ENCODE measurements at regions not wholly inside any gene's neighbourhood (a gene's known extent, or its start where the extent isn't known, plus 50 kb on each side); places are given as distances from the start of the nearest gene placed in this dataset.

- no peaks in the 10 kb centered on the region for H3K36me3 Mint-ChIP-seq (ENCODE audit: low read depth)
- intact Hi-C loops (cut with micrococcal nuclease), result no loop called here
- no peak overlapping the region for H3K27ac Mint-ChIP-seq
- H3K4me1 Mint-ChIP-seq (ENCODE audit: low read depth), result no peaks in the 10 kb centered on the region
- no peaks in the 10 kb centered on the region for H3K9me3 Mint-ChIP-seq
- no peak overlapping the region for H3K4me3 Mint-ChIP-seq
- no peaks in the 10 kb centered on the region for H3K27me3 Mint-ChIP-seq
Observed at GRCh38 chr3:76961284-76961683, 78.6 kb upstream of the ROBO2 start.

GRCh38 chr3:76965122-76965725, 74.7 kb upstream of the ROBO2 start:
- Mint-ChIP-seq H3K4me1 (ENCODE audit: low read depth) (no peaks in the 10 kb centered on the region), H3K27me3 (no peaks in the 10 kb centered on the region), H3K36me3 (ENCODE audit: low read depth) (no peaks in the 10 kb centered on the region), H3K4me3 (no peak overlapping the region), H3K9me3 (no peaks in the 10 kb centered on the region), H3K27ac (no peak overlapping the region)
- intact Hi-C loops (cut with micrococcal nuclease), result no loop called here

GRCh38 chr3:76969471-76969870, 70.4 kb upstream of the ROBO2 start:
- no peaks in the 10 kb centered on the region for H3K4me1 Mint-ChIP-seq (ENCODE audit: low read depth)
- no peak overlapping the region for H3K27ac Mint-ChIP-seq
- intact Hi-C loops (cut with micrococcal nuclease), result no loop called here
- no peaks in the 10 kb centered on the region for H3K36me3 Mint-ChIP-seq (ENCODE audit: low read depth)
- H3K27me3 Mint-ChIP-seq, result no peaks in the 10 kb centered on the region
- no peaks in the 10 kb centered on the region for H3K9me3 Mint-ChIP-seq
- H3K4me3 Mint-ChIP-seq, result no peak overlapping the region

GRCh38 chr3:76969996-76970615, 69.8 kb upstream of the ROBO2 start:
- Mint-ChIP-seq H3K27ac (no peak overlapping the region), H3K9me3 (no peaks in the 10 kb centered on the region), H3K4me1 (ENCODE audit: low read depth) (no peaks in the 10 kb centered on the region), H3K27me3 (no peaks in the 10 kb centered on the region), H3K36me3 (ENCODE audit: low read depth) (no peaks in the 10 kb centered on the region), H3K4me3 (no peak overlapping the region)
- intact Hi-C loops (cut with micrococcal nuclease), result no loop called here

- intact Hi-C loops (cut with micrococcal nuclease), result no loop called here
- no peaks in the 10 kb centered on the region for H3K4me1 Mint-ChIP-seq (ENCODE audit: low read depth)
- H3K9me3 Mint-ChIP-seq, result no peaks in the 10 kb centered on the region
- H3K27me3 Mint-ChIP-seq, result no peaks in the 10 kb centered on the region
- no peaks in the 10 kb centered on the region for H3K36me3 Mint-ChIP-seq (ENCODE audit: low read depth)
- no peak overlapping the region for H3K27ac Mint-ChIP-seq
- H3K4me3 Mint-ChIP-seq, result no peak overlapping the region
Observed at GRCh38 chr3:76972624-76973296, 67.1 kb upstream of the ROBO2 start.

- Mint-ChIP-seq H3K9me3 (no peaks in the 10 kb centered on the region), H3K27me3 (no peaks in the 10 kb centered on the region), H3K4me1 (ENCODE audit: low read depth) (no peaks in the 10 kb centered on the region), H3K27ac (no peak overlapping the region), H3K36me3 (ENCODE audit: low read depth) (no peaks in the 10 kb centered on the region), H3K4me3 (no peak overlapping the region)
- intact Hi-C loops (cut with micrococcal nuclease), result no loop called here
Observed at GRCh38 chr3:76976996-76977395, 62.9 kb upstream of the ROBO2 start.

GRCh38 chr3:76985645-76986044, 54.3 kb upstream of the ROBO2 start:
- intact Hi-C loops (cut with micrococcal nuclease), result no loop called here

GRCh38 chr3:76986876-76987474, 52.9 kb upstream of the ROBO2 start:
- H3K4me3 Mint-ChIP-seq, result no peak overlapping the region
- no peaks in the 10 kb centered on the region for H3K4me1 Mint-ChIP-seq (ENCODE audit: low read depth)
- H3K27me3 Mint-ChIP-seq, result no peaks in the 10 kb centered on the region
- no peaks in the 10 kb centered on the region for H3K36me3 Mint-ChIP-seq (ENCODE audit: low read depth)
- H3K9me3 Mint-ChIP-seq, result no peaks in the 10 kb centered on the region
- H3K27ac Mint-ChIP-seq, result no peak overlapping the region
- intact Hi-C loops (cut with micrococcal nuclease), result no loop called here

More at GRCh38 chr3:76985645-76986044, 54.3 kb upstream of the ROBO2 start:
- Mint-ChIP-seq H3K27me3 (no peaks in the 10 kb centered on the region), H3K36me3 (ENCODE audit: low read depth) (no peaks in the 10 kb centered on the region), H3K9me3 (no peaks in the 10 kb centered on the region), H3K4me1 (ENCODE audit: low read depth) (no peaks in the 10 kb centered on the region), H3K4me3 (no peak overlapping the region), H3K27ac (no peak overlapping the region)

Measured in dendritic cell treated with granulocyte-macrophage colony-stimulating factor and Interleukin-4, amounts not matched to agents 40 ng/mL and 50 ng/mL, for 4 days (primary cell).